ENCODE measurements at regions not wholly inside any gene's neighbourhood (a gene's known extent, or its start where the extent isn't known, plus 50 kb on each side); places are given as distances from the start of the nearest gene placed in this dataset.

DNA sequence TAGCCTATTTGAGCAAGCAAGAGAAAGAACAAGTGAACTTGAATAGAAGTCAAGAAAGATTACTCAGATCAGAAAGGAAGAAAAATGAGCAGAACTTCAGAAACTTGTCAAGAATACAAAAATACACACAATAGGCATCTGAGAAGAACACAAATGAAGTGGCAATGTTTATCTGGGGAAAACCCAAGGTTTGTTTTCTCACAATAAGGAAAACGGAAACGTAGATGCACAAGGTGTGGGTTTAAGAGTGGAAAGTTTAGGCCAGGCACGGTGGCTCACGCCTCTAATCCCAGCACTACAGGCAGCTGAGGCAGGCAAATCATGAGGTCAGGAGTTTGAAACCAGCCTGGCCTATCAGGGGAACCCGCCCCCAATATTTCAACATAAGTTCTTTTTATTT, 159.5 kb upstream of the GYPC start:
- no peak for ATAC-seq
- no peak overlapping the region for H3K4me3 ChIP-seq
- H3K27me3 ChIP-seq, result no peaks in the 10 kb centered on the region
- no peaks in the 10 kb centered on the region for H3K36me3 ChIP-seq
- H3K9me3 ChIP-seq, result peaks cover 0 to 13% (median 0%) of the 10 kb centered on the region in 3 donors
- WGBS, 2 donors (ENCODE audit: low coverage in 1 of 2), result 89 to 96% methylated on average over 5 of the region's 5 CpGs
- TF ChIP-seq EP300 (IDR thresholded peaks at IDR 0.05), result no peak
- no peak for TF ChIP-seq POLR2A (IDR thresholded peaks at IDR 0.05)
- no peak for TF ChIP-seq POLR2AphosphoS5 (IDR thresholded peaks at IDR 0.05)
- TF ChIP-seq, protein P1, sequence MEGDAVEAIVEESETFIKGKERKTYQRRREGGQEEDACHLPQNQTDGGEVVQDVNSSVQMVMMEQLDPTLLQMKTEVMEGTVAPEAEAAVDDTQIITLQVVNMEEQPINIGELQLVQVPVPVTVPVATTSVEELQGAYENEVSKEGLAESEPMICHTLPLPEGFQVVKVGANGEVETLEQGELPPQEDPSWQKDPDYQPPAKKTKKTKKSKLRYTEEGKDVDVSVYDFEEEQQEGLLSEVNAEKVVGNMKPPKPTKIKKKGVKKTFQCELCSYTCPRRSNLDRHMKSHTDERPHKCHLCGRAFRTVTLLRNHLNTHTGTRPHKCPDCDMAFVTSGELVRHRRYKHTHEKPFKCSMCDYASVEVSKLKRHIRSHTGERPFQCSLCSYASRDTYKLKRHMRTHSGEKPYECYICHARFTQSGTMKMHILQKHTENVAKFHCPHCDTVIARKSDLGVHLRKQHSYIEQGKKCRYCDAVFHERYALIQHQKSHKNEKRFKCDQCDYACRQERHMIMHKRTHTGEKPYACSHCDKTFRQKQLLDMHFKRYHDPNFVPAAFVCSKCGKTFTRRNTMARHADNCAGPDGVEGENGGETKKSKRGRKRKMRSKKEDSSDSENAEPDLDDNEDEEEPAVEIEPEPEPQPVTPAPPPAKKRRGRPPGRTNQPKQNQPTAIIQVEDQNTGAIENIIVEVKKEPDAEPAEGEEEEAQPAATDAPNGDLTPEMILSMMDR (IDR thresholded peaks at IDR 0.05), result no peak
- H3K27ac ChIP-seq, result no peak overlapping the region
- H3K4me1 ChIP-seq, result no peaks in the 10 kb centered on the region

DNA sequence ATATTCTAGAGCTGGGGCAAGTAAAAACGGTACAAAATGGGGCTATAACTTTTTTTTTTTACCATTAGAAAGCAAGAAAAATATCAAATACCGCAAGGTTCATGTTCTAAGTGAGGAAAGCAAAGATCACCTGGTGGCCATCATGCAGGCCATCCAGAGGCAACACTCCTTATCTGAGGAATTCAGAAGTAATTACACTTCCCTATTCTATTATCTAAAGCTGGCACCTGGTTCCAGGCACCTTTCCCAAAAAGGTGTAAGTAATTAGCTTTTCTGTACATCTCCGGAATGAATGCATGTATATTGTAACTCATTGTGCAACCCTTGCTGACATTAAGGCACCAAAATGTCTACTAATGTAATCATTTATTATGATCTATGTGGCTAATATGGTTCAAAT, 152.5 kb upstream of the GYPC start:
- WGBS, 2 donors (ENCODE audit: low coverage in 1 of 2), result 51 to 71% methylated on average over 3 of the region's 3 CpGs
- Histone ChIP-seq H3K4me3 (no peak overlapping the region), H3K4me1 (no peaks in the 10 kb centered on the region), H3K27me3 (no peaks in the 10 kb centered on the region), H3K27ac (no peak overlapping the region), H3K36me3 (no peaks in the 10 kb centered on the region), H3K9me3 (no peaks in the 10 kb centered on the region)
- TF ChIP-seq EP300 (IDR thresholded peaks at IDR 0.05) (no peak), POLR2A (IDR thresholded peaks at IDR 0.05) (no peak), POLR2AphosphoS5 (IDR thresholded peaks at IDR 0.05) (no peak)
- TF ChIP-seq, protein P1 (IDR thresholded peaks at IDR 0.05), result no peak
- ATAC-seq, result no peak

DNA sequence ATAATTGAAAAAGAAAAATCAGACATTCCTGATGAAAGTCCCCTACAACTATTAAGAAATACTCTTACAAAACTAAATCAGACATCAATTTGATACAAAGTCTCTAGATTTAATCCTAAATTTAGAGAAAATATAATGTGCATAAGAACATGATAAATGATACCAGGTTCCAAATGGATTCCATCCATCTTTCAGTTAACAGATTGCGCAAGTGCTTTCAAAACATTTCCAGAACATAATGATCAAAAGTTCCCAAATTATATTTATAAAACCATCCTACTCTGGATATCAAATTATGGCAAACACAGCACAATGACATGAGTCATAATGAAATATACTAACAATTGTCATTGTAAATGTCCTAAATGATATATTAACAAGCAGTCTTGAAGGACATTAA, 151.0 kb upstream of the GYPC start:
- 100% methylated on average over 1 of the region's 1 CpG for WGBS, 2 donors (ENCODE audit: low coverage in 1 of 2)
- Histone ChIP-seq H3K27ac (no peak overlapping the region), H3K9me3 (no peaks in the 10 kb centered on the region), H3K4me3 (no peak overlapping the region), H3K4me1 (no peaks in the 10 kb centered on the region), H3K36me3 (no peaks in the 10 kb centered on the region), H3K27me3 (no peaks in the 10 kb centered on the region)
- TF ChIP-seq POLR2AphosphoS5 (IDR thresholded peaks at IDR 0.05), result no peak
- TF ChIP-seq, protein P1 (IDR thresholded peaks at IDR 0.05), result no peak
- no peak for TF ChIP-seq EP300 (IDR thresholded peaks at IDR 0.05)
- TF ChIP-seq POLR2A (IDR thresholded peaks at IDR 0.05), result no peak
- no peak for ATAC-seq

DNA sequence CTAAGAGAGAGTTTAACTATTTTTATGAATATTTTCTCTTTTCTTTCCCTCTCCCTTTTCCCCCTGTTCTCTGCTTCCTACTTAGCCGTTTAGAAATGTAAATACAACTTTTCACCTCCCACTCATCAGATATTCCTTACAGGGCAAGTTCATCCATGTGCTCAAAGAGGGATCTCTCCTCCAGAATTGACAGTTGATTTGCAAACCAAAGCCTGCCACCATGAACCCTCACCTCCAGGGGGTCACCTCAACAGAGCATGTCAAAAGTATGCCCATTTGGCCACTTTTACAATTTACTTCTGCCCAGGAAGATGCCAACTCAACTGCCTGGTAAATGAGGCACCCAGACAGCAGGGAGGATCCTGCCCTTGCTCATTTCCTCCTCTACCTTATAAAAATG, 149.2 kb upstream of the GYPC start:
- ATAC-seq, result no peak
- 0 to 18% methylated on average over 1 of the region's 1 CpG for WGBS, 2 donors (ENCODE audit: low coverage in 1 of 2)
- no peaks in the 10 kb centered on the region for H3K27me3 ChIP-seq
- TF ChIP-seq POLR2AphosphoS5 (IDR thresholded peaks at IDR 0.05), result no peak
- TF ChIP-seq, protein P1 (IDR thresholded peaks at IDR 0.05), result no peak
- TF ChIP-seq EP300 (IDR thresholded peaks at IDR 0.05), result no peak
- no peak for TF ChIP-seq POLR2A (IDR thresholded peaks at IDR 0.05)
- no peak overlapping the region for H3K4me3 ChIP-seq
- no peak overlapping the region for H3K27ac ChIP-seq
- H3K36me3 ChIP-seq, result no peaks in the 10 kb centered on the region
- no peaks in the 10 kb centered on the region for H3K9me3 ChIP-seq
- no peaks in the 10 kb centered on the region for H3K4me1 ChIP-seq

DNA sequence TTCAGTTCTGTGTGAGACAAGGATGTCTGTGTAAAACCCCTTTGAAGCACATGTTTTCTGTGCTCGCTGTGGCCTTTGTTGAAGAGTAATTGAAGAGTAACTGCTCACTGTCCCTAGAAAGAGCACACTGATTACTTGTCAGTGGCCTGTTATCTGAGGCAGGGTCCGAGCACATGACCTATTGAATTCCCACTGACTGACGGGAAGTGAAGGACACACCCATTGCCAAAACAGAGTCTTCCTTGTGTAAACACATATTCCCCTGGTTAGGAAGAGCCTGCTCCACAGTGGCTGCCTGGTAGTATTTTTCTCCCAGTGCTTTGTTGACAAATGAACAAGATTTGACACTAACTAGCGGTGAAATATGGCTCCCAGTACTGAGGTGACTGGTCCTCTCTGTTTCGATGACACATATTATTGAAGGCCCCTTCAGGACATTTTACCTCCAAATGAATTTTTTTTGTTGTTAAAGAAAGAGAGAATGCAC, 148.5 kb upstream of the GYPC start:
- 62 to 70% methylated on average over 3 to 4 of the region's 5 CpGs for WGBS, 2 donors (ENCODE audit: low coverage in 1 of 2)
- Histone ChIP-seq H3K36me3 (no peaks in the 10 kb centered on the region), H3K27ac (no peak overlapping the region), H3K4me1 (no peaks in the 10 kb centered on the region), H3K4me3 (no peak overlapping the region), H3K9me3 (no peaks in the 10 kb centered on the region), H3K27me3 (no peaks in the 10 kb centered on the region)
- no peak for ATAC-seq
- TF ChIP-seq POLR2AphosphoS5 (IDR thresholded peaks at IDR 0.05), result no peak
- no peak for TF ChIP-seq EP300 (IDR thresholded peaks at IDR 0.05)
- TF ChIP-seq POLR2A (IDR thresholded peaks at IDR 0.05), result no peak
- TF ChIP-seq, protein P1 (IDR thresholded peaks at IDR 0.05), result no peak
